ENCODE measurements at regions not wholly inside any gene's neighbourhood (a gene's known extent, or its start where the extent isn't known, plus 50 kb on each side); places are given as distances from the start of the nearest gene placed in this dataset.
A peak's percentile ranks its signal among the peaks of the same experiment; 100 is the strongest.

GRCh38 chr17:31724619-31725018 lies 134.4 kb downstream of the COPRS start:
- Histone ChIP-seq H4K91ac (replicated peaks; ENCODE audit: insufficient read length, low read length) (no peak overlapping the region), H2BK120ac (replicated peaks; ENCODE audit: low read depth, low read length) (no peak overlapping the region), H3K27ac (ENCODE audit: low read depth, low read length) (no peak overlapping the region), H3K23me2 (ENCODE audit: low read depth, low read length) (no peaks in the 10 kb centered on the region; the same call in 1 of the 2 replicates), H3K18ac (ENCODE audit: extremely low read depth, low read length) (no peak overlapping the region; the same call in 1 of the 2 replicates), H4K5ac (ENCODE audit: insufficient read length, low read depth, low read length) (no peak overlapping the region), H2BK15ac (ENCODE audit: low read length) (no peak overlapping the region), H3K14ac (ENCODE audit: insufficient read length) (no peak overlapping the region), H2AFZ (ENCODE audit: low read length) (0 out of 2 replicates have a peak overlapping the region, but pooled peaks have one; percentile 39), H3K79me2 (ENCODE audit: control insufficient read depth in 1 of 2, insufficient read depth in 2 of 2, low read length in 2 of 2) (no peaks in the 10 kb centered on the region), H2AK5ac (ENCODE audit: low read depth, low read length) (no peak overlapping the region), H3K23ac (ENCODE audit: insufficient read length) (no peak overlapping the region), H3K79me1 (ENCODE audit: low read depth, low read length) (no peaks in the 10 kb centered on the region), H3K4ac (replicated peaks; ENCODE audit: insufficient read length, low read depth, low read length) (no peak overlapping the region), H2BK12ac (ENCODE audit: low read depth, low read length) (no peak overlapping the region), H3K9ac (replicated peaks in 1 of 4; ENCODE audit: extremely low read depth in 1 of 4, low read depth in 3 of 4, low read length in 3 of 4) (no peak overlapping the region), H3K4me1 (replicated peaks in 1 of 4; ENCODE audit: control insufficient read depth in 3 of 4, insufficient read depth in 4 of 4, low read length in 3 of 4) (no peaks in the 10 kb centered on the region), H2BK5ac (ENCODE audit: low read depth, low read length) (no peak overlapping the region), H4K20me1 (replicated peaks in 1 of 2; ENCODE audit: control insufficient read depth in 1 of 2, insufficient read depth in 2 of 2, low read length in 2 of 2) (no peaks in the 10 kb centered on the region), H3K4me2 (ENCODE audit: insufficient read depth in 1 of 2, low read depth in 2 of 2, low read length in 2 of 2) (no peak overlapping the region), H3K9me3 (ENCODE audit: insufficient read depth in 2 of 2, low read depth in 1 of 2, low read length in 1 of 2) (no peaks in the 10 kb centered on the region), H2BK20ac (ENCODE audit: low read length) (no peak overlapping the region), H3K36me3 (ENCODE audit: control insufficient read depth in 2 of 4, insufficient read depth in 4 of 4, low read length in 3 of 4) (no peaks in the 10 kb centered on the region), H4K8ac (ENCODE audit: extremely low read depth, insufficient read depth, low read length) (no peak overlapping the region), H3K56ac (replicated peaks; ENCODE audit: insufficient read length, low read depth, low read length) (no peak overlapping the region), H3K4me3 (ENCODE audit: extremely low read depth in 1 of 4, insufficient read depth in 2 of 4, low read depth in 3 of 4, low read length in 4 of 4) (no peak overlapping the region), H3K27me3 (replicated peaks in 1 of 4; ENCODE audit: control insufficient read depth in 3 of 4, extremely low read depth in 1 of 4, insufficient read depth in 3 of 4, low read length in 3 of 4) (no peaks in the 10 kb centered on the region)
- WGBS, 2 experiments (ENCODE audit: extremely low coverage in 1 of 2, insufficient coverage in 1 of 2, insufficient read length in 1 of 2, insufficient replicate concordance in 2 of 2, low coverage in 1 of 2, low lambda C conversion rate in 2 of 2, missing lambda C conversion rate in 1 of 2) = 86% methylated on average over 8 of the region's 8 CpGs; no CpG with 5 or more reads in 1 of the 2 experiments
- CTCF ChIA-PET (ENCODE audit: partially characterized antibody) = interaction anchor here (0.8 to 1.1 kb wide), 3 partner anchors 9 to 118 kb away, joined by 3 to 4 read pairs (median 3); no protein-coding TSS in a partner anchor
- peak in 1 of 2 experiments; percentile 11 for DNase-seq (ENCODE audit: low read depth in 1 of 2, low spot score in 2 of 2)
- TF ChIP-seq SP2 (IDR thresholded peaks at IDR 0.05; ENCODE audit: low read length) (no peak), CBX5 (IDR thresholded peaks at IDR 0.05; ENCODE audit: low read depth, low read length) (no peak), POU5F1 (IDR thresholded peaks at IDR 0.05; ENCODE audit: low read depth, low read length) (no peak), YY1 (IDR thresholded peaks at IDR 0.05; ENCODE audit: low read depth, low read length) (no peak), EP300 (IDR thresholded peaks at IDR 0.05; ENCODE audit: borderline replicate concordance in 1 of 2, low read depth in 2 of 2, low read length in 2 of 2) (no peak), NRF1 (IDR thresholded peaks at IDR 0.05; ENCODE audit: low read depth, low read length) (no peak), CREB1 (IDR thresholded peaks at IDR 0.05) (no peak)
- TF ChIP-seq, protein P1, sequence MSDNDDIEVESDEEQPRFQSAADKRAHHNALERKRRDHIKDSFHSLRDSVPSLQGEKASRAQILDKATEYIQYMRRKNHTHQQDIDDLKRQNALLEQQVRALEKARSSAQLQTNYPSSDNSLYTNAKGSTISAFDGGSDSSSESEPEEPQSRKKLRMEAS (IDR thresholded peaks at IDR 0.05) = no peak
- no peak for FAIRE-seq
- POLR2A ChIA-PET (ENCODE audit: partially characterized antibody) = interaction anchor here (0.7 to 1.3 kb wide), 2 partner anchors 14 to 152 kb away, joined by 3 read pairs; no protein-coding TSS in a partner anchor

Measured in H1 (cell line).